ENCODE measurements at regions not wholly inside any gene's neighbourhood (a gene's known extent, or its start where the extent isn't known, plus 50 kb on each side); places are given as distances from the start of the nearest gene placed in this dataset.

GRCh38 chr20:22810030-22810429, 225.1 kb upstream of the SSTR4 start:
- H3K27me3 ChIP-seq, result no peaks in the 10 kb centered on the region
- intact Hi-C loops (cut with DNase I), result no loop called here
- 81 to 84% (median 82%) methylated on average over 5 to 7 of the region's 7 CpGs for WGBS, 4 donors

GRCh38 chr20:22810626-22811569, 224.2 kb upstream of the SSTR4 start:
- H3K4me3 ChIP-seq, result no peak overlapping the region
- H3K36me3 ChIP-seq (replicated peaks in 1 of 2), result no peaks in the 10 kb centered on the region
- DNase-seq, result peak in 1 of 7 donors; percentile 25
- TF ChIP-seq POLR2A (IDR thresholded peaks at IDR 0.05) (no peak), CTCF (IDR thresholded peaks at IDR 0.05) (no peak)
- no peaks in the 10 kb centered on the region for H3K4me1 ChIP-seq (replicated peaks in 1 of 2)
- intact Hi-C loops (cut with DNase I), result no loop called here
- WGBS, 4 donors, result 71 to 81% (median 77%) methylated on average over 8 to 11 of the region's 11 CpGs
- H3K27ac ChIP-seq, result no peak overlapping the region
- no peaks in the 10 kb centered on the region for H3K9me3 ChIP-seq (replicated peaks in 1 of 3)
- no peaks in the 10 kb centered on the region for H3K27me3 ChIP-seq

More at GRCh38 chr20:22810030-22810429, 225.1 kb upstream of the SSTR4 start:
- TF ChIP-seq POLR2A (IDR thresholded peaks at IDR 0.05) (no peak), CTCF (IDR thresholded peaks at IDR 0.05) (no peak)
- no peak for DNase-seq
- Histone ChIP-seq H3K4me1 (replicated peaks in 1 of 2) (no peaks in the 10 kb centered on the region), H3K36me3 (replicated peaks in 1 of 2) (no peaks in the 10 kb centered on the region), H3K4me3 (no peak overlapping the region), H3K27ac (no peak overlapping the region), H3K9me3 (replicated peaks in 1 of 3) (no peaks in the 10 kb centered on the region)

GRCh38 chr20:22814471-22815205, 220.5 kb upstream of the SSTR4 start:
- H3K4me3 ChIP-seq, result no peak overlapping the region
- intact Hi-C loops (cut with DNase I), result no loop called here
- no peak overlapping the region for H3K27ac ChIP-seq
- H3K4me1 ChIP-seq (replicated peaks in 1 of 2), result no peaks in the 10 kb centered on the region
- 69 to 81% (median 72%) methylated on average over 9 of the region's 9 CpGs for WGBS, 4 donors
- H3K36me3 ChIP-seq (replicated peaks in 1 of 2), result no peaks in the 10 kb centered on the region
- H3K9me3 ChIP-seq (replicated peaks in 1 of 3), result no peaks in the 10 kb centered on the region
- H3K27me3 ChIP-seq, result no peaks in the 10 kb centered on the region
- no peak for TF ChIP-seq CTCF (IDR thresholded peaks at IDR 0.05)
- no peak for TF ChIP-seq POLR2A (IDR thresholded peaks at IDR 0.05)
- no peak for DNase-seq

GRCh38 chr20:22815206-22815551, 219.9 kb upstream of the SSTR4 start:
- whole genome bisulfite sequencing, 4 donors, result 70 to 83% (median 70%) methylated on average over 5 of the region's 5 CpGs
- DNase-seq, result no peak
- no peaks in the 10 kb centered on the region for H3K27me3 ChIP-seq
- intact Hi-C loops (cut with DNase I), result no loop called here
- no peak for TF ChIP-seq CTCF (IDR thresholded peaks at IDR 0.05)
- no peak for TF ChIP-seq POLR2A (IDR thresholded peaks at IDR 0.05)
- H3K27ac ChIP-seq, result no peak overlapping the region
- no peaks in the 10 kb centered on the region for H3K9me3 ChIP-seq (replicated peaks in 1 of 3)
- no peak overlapping the region for H3K4me3 ChIP-seq
- H3K36me3 ChIP-seq (replicated peaks in 1 of 2), result no peaks in the 10 kb centered on the region
- H3K4me1 ChIP-seq (replicated peaks in 1 of 2), result no peaks in the 10 kb centered on the region

All from adrenal gland (tissue), 9 donors.